22Rv1 (cell line): ENCODE measurements at regions not wholly inside any gene's neighbourhood (a gene's known extent, or its start where the extent isn't known, plus 50 kb on each side); places are given as distances from the start of the nearest gene placed in this dataset.

Source experiments
- H3K27ac ChIP-seq: fragments of 450-650 bp; 2 replicates; pipeline ENCODE4 v1.5.1; 2017
- ZFX ChIP-seq: fragments of 450-650 bp; IDR thresholded peaks from 2 replicates; pipeline ENCODE4 v1.6.1; 2017; ENCODE audit warnings: antibody characterized with exemption, borderline replicate concordance
- TF ChIP-seq, protein P1 (sequence below): fragments of 450-650 bp; IDR thresholded peaks from 2 replicates; pipeline ENCODE4 v1.5.1; 2017; ENCODE audit warnings: mild to moderate bottlenecking

DNA sequence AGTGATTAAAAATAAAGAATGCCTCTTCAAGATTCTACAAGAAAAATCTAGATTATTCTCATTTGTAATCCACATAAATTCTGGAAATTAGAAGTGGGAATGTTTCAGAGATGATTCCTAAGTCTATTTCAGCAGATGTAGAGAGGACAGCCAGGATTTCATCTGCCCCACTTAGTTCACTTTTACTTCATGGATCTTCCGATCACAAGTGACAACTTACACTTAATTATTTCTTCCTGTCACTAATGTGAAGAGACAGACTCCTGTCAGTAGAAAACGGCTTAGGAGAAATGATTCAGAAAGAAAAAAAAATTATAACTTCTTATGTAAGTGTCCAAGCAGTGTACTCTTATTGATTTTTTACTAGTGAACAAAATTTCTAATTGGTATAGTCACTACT is 368.2 kb upstream of the SMIM30 start:
- H3K27ac ChIP-seq, result no peak overlapping the region
- no peak for TF ChIP-seq ZFX
- TF ChIP-seq, protein P1, sequence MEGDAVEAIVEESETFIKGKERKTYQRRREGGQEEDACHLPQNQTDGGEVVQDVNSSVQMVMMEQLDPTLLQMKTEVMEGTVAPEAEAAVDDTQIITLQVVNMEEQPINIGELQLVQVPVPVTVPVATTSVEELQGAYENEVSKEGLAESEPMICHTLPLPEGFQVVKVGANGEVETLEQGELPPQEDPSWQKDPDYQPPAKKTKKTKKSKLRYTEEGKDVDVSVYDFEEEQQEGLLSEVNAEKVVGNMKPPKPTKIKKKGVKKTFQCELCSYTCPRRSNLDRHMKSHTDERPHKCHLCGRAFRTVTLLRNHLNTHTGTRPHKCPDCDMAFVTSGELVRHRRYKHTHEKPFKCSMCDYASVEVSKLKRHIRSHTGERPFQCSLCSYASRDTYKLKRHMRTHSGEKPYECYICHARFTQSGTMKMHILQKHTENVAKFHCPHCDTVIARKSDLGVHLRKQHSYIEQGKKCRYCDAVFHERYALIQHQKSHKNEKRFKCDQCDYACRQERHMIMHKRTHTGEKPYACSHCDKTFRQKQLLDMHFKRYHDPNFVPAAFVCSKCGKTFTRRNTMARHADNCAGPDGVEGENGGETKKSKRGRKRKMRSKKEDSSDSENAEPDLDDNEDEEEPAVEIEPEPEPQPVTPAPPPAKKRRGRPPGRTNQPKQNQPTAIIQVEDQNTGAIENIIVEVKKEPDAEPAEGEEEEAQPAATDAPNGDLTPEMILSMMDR, result no peak

DNA sequence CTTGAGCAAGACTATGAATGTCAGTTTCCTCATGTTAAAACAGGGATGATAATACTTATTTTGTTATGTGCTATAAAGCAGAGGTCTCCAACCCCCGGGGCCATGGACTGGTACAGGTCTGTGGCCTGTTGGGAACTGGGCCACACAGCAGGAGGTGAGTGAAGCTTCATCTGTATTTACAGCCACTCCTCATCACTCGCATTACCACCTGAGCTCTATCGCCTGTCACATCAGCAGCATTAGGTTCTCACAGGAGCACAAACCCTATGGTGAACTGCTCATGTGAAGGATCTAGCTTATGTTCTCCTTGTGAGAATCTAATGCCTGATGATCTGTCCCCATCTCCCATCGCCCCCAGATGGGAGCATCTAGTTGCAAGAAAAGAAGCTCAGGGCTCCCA is 365.3 kb upstream of the SMIM30 start:
- TF ChIP-seq, protein P1, result no peak
- no peak for TF ChIP-seq ZFX
- H3K27ac ChIP-seq, result no peak overlapping the region

DNA sequence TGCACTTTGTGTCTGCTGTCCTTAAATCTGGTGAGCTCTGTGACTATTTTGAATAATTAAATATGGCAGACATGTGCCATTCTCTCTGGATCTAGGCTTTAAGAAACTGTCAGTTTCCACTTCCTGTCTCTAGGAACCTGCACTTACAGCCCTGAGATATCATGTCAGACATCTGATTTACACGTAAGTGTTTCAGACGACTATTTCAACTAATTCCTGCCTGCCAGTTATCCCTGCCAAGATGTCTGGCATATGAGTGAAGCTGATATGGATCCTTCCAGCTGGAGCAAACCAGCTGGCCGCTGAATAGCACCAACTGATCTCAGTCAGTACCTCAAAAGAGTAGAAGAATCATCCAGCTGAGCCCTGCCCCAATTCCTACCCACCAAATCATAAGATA is 362.2 kb upstream of the SMIM30 start:
- no peak overlapping the region for H3K27ac ChIP-seq
- TF ChIP-seq ZFX, result no peak
- TF ChIP-seq, protein P1, result no peak

DNA sequence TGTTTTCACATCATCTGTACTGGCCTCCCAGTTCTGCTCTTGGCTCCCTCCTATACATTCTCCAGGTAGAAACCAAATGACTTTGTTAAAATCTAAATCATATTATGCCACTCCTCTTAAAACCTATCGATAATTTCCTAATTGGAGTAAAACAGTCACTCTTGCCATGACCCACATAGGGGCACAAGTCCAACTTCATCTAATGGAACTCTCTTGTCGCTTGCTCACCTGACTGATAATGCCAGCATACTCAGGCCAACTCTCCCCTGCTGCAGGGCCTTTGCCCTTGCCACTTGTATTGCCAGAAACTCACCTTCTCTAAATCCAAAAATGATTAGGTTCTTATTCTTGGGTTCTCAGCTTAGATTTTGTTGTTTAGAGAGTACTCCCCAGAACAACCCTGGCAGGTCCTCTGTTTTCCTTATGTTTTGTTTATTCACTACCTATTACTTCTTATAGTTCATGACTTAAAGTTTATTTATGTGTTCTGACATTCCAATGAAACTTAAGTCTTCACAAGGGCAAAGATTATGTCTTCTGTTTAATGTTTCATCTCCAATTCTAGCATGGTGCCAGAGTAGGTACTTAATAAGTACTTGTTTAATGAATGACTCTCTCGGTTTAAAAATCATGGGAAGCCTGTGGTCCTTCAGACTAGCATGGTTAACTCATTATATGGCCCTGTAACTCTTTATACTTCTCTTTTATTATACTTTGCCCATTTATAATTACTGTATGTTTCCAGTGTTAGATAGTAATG is 345.9 kb upstream of the SMIM30 start:
- no peak for TF ChIP-seq ZFX
- TF ChIP-seq, protein P1, result no peak
- H3K27ac ChIP-seq, result no peak overlapping the region

DNA sequence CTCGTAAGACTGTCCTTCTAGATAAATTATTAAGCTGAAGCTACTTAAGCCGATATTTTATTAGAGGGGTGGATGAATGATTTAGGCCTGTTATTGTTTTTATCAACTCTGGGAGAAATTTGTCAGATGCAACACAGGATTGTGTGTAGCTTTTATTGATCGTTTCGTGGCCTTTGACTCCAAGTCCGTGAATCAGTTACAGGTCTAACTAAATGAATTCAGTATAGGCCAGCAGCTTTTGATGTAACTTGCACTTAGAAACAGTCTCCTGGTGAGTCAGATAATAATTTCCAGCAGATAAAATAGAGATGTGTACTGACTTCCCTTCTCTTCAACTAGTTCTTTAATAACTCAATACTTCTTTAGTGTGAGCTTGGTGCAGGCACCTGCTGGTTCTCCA is 341.7 kb upstream of the SMIM30 start:
- H3K27ac ChIP-seq, result no peak overlapping the region
- TF ChIP-seq, protein P1, result no peak
- no peak for TF ChIP-seq ZFX

DNA sequence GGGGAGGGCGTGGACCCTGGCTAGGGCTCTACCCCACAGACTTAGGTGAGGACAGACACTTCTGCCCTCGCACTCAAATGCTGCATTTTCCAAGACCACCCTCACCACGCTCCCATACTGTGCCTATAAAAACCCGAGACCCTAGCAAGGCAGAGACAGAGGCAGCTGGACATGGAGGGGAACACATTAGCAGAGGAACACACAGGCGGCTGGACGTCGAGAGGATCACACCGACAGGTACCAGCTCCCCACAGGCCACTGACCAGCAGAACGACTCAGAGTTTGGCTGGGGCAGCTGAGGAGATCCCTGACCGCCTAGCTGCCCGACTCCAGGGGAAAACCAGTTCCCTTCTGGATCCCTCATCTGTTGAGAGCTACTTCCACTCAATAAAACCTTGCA is 338.2 kb upstream of the SMIM30 start:
- no peak for TF ChIP-seq ZFX
- no peak overlapping the region for H3K27ac ChIP-seq

DNA sequence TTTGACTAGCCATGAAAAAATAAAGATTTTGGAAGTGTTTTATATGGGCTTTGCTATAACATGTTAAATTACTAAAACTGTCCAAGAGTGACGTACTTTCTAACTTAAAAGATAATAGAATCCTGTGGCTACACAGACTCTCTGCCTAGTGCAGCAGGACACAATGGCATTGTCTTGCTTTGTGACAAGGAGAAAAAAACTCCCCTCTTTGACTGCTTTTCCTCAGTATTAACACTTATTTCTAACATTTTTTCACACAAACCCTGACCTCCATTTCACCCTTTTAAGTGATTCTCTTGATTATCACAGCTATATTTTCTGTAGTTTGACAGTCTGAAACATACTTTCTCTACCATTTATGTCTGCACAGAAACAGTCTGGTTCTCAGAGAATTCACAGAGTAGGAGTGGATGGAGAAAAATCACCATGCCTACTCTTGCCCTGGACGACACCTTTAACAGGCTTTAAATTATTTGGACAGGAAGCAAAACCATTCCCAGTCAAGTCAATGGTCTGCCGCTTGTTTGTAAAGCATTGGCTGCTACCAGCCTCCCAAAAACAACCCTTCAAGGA is 336.3 kb upstream of the SMIM30 start:
- H3K27ac ChIP-seq, result no peak overlapping the region
- TF ChIP-seq, protein P1, result no peak

DNA sequence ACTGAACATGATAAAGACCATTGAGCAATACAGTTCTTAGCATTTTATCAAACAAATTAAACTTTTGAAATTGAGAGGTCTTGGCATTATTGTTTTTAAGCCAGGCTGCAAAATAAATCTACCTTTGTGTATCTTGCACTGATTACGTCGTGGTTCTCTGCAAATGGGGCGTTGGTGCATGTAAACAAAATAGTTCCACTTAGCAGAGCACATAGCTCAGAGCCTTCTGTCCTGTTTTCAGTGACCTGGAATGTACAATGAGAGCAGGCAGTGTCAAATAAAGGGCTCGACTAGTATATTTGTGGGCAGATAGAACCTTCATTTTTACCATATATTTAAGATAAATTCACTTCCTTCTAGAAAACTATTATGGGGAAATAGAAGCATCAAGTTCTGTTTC is 333.9 kb upstream of the SMIM30 start:
- H3K27ac ChIP-seq, result no peak overlapping the region
- TF ChIP-seq, protein P1, result no peak
- TF ChIP-seq ZFX, result no peak
